NCI-H146 treated with DMSO at 0.1 percent for 48 hours (cell line): ENCODE measurements at regions not wholly inside any gene's neighbourhood (a gene's known extent, or its start where the extent isn't known, plus 50 kb on each side); places are given as distances from the start of the nearest gene placed in this dataset.

ENCODE experiments used
- DNase-seq: peaks from one replicate; lab custom pipeline; 2025; ENCODE audit not compliant: unreplicated experiment; lab: John Stamatoyannopoulos, UW

GRCh38 chr2:103942199-103942598, 911.7 kb upstream of the POU3F3 start:
- DNase-seq = no peak

GRCh38 chr2:103945083-103945482, 908.8 kb upstream of the POU3F3 start:
- DNase-seq = no peak

GRCh38 chr2:103959174-103960128, 894.5 kb upstream of the POU3F3 start:
- no peak for DNase-seq

- DNase-seq = no peak
Observed at GRCh38 chr2:103960129-103960513, 893.8 kb upstream of the POU3F3 start.

- no peak for DNase-seq
Observed at GRCh38 chr2:103960951-103961350, 893.0 kb upstream of the POU3F3 start.

- DNase-seq = no peak
Observed at GRCh38 chr2:103961862-103962261, 892.1 kb upstream of the POU3F3 start.

GRCh38 chr2:103962670-103963069, 891.2 kb upstream of the POU3F3 start:
- no peak for DNase-seq

GRCh38 chr2:103963146-103963725, 890.7 kb upstream of the POU3F3 start:
- no peak for DNase-seq

- DNase-seq = no peak
Observed at GRCh38 chr2:103977241-103977640, 876.7 kb upstream of the POU3F3 start.

GRCh38 chr2:103977668-103978067, 876.2 kb upstream of the POU3F3 start:
- DNase-seq = no peak

GRCh38 chr2:103980401-103980800, 873.5 kb upstream of the POU3F3 start:
- no peak for DNase-seq

- DNase-seq = no peak
Observed at GRCh38 chr2:103982691-103983090, 871.2 kb upstream of the POU3F3 start.

- DNase-seq = no peak
Observed at GRCh38 chr2:103986001-103986400, 867.9 kb upstream of the POU3F3 start.

- no peak for DNase-seq
Observed at GRCh38 chr2:103991591-103991990, 862.3 kb upstream of the POU3F3 start.

- no peak for DNase-seq
Observed at GRCh38 chr2:104004821-104005220, 849.1 kb upstream of the POU3F3 start.

GRCh38 chr2:104016801-104017200, 837.1 kb upstream of the POU3F3 start:
- no peak for DNase-seq

GRCh38 chr2:104023306-104023705, 830.6 kb upstream of the POU3F3 start:
- DNase-seq = no peak

- DNase-seq = no peak
Observed at GRCh38 chr2:104023765-104024164, 830.1 kb upstream of the POU3F3 start.

- DNase-seq = no peak
Observed at GRCh38 chr2:104025295-104025694, 828.6 kb upstream of the POU3F3 start.

GRCh38 chr2:104026725-104027124, 827.2 kb upstream of the POU3F3 start:
- no peak for DNase-seq

GRCh38 chr2:104027321-104027720, 826.6 kb upstream of the POU3F3 start:
- no peak for DNase-seq

GRCh38 chr2:104028061-104028460, 825.9 kb upstream of the POU3F3 start:
- no peak for DNase-seq
